IMR-90 (cell line): ENCODE measurements at regions not wholly inside any gene's neighbourhood (a gene's known extent, or its start where the extent isn't known, plus 50 kb on each side); places are given as distances from the start of the nearest gene placed in this dataset.

Experiments
- ATAC-seq: fragments of 200-7000 bp; cut with Tn5 transposase; 2 replicates; pipeline ENCODE4 v1.9.1; 2020; ENCODE audit warnings: low read depth, mild to moderate bottlenecking, moderate library complexity
- BruUV-seq: library from RNA; stranded (reverse); fragments of 400-500 nt; replicated peaks from 2 replicates; lab custom pipeline; 2021; lab: Mats Ljungman, UMichigan
- CTCF ChIA-PET: fragments of 300-600 bp; formaldehyde crosslinking; extraction: SDS; loops from one replicate; lab custom pipeline; 2021; ENCODE audit warnings: antibody characterized with exemption; lab: Yijun Ruan, JAX
- POLR2A ChIA-PET: fragments of 300-600 bp; sonication (Branson Sonifier 250); formaldehyde crosslinking; loops from one replicate; lab custom pipeline; 2022; ENCODE audit warnings: antibody characterized with exemption; ENCODE audit not compliant: unreplicated experiment; lab: Charles Lee
- DNase-seq: peaks from one replicate; pipeline ENCODE4 v3.0.0; 2013
- H2AFZ ChIP-seq: replicated peaks from 2 replicates; pipeline ENCODE3; 2013; ENCODE audit warnings: low read length, mild to moderate bottlenecking; ENCODE audit not compliant: poor library complexity
- H2AK5ac ChIP-seq: 2 replicates; pipeline ENCODE4 v1.6.1; 2013; ENCODE audit warnings: low read depth, low read length, inconsistent platforms
- H2AK9ac ChIP-seq: replicated peaks from 2 replicates; pipeline ENCODE3; 2013; ENCODE audit warnings: mild to moderate bottlenecking, low read depth, low read length, moderate library complexity; ENCODE audit not compliant: poor library complexity
- H2BK120ac ChIP-seq: 2 replicates; pipeline ENCODE4 v1.6.1; 2013; ENCODE audit warnings: low read depth, low read length, inconsistent platforms
- H2BK15ac ChIP-seq: 3 replicates; pipeline ENCODE4 v1.6.1; 2013; ENCODE audit warnings: low read depth, low read length, inconsistent platforms
- H2BK20ac ChIP-seq: 2 replicates; pipeline ENCODE4 v1.6.1; 2013; ENCODE audit warnings: low read depth, mild to moderate bottlenecking, inconsistent platforms, low read length, moderate library complexity
- H2BK5ac ChIP-seq: 2 replicates; pipeline ENCODE4 v1.6.1; 2013; ENCODE audit warnings: mild to moderate bottlenecking, low read depth, low read length, inconsistent platforms; ENCODE audit not compliant: poor library complexity, severe bottlenecking
- H3K14ac ChIP-seq: replicated peaks from 2 replicates; pipeline ENCODE4 v1.6.1; 2013; ENCODE audit warnings: low read depth, low read length, inconsistent platforms
- H3K18ac ChIP-seq: 2 replicates; pipeline ENCODE4 v1.6.1; 2013; ENCODE audit warnings: low read depth, low read length, control low read depth
- H3K23ac ChIP-seq: 2 replicates; pipeline ENCODE4 v1.6.1; 2013; ENCODE audit warnings: low read depth, low read length, inconsistent platforms
- H3K27ac ChIP-seq: 2 replicates; pipeline ENCODE4 v1.5.1; 2013; ENCODE audit warnings: mild to moderate bottlenecking, control low read depth, low read length; ENCODE audit not compliant: insufficient read depth
- H3K27me3 ChIP-seq: 2 replicates; pipeline ENCODE4 v1.6.1; 2013; ENCODE audit warnings: low read length; ENCODE audit not compliant: control insufficient read depth, insufficient read depth
- H3K36me3 ChIP-seq: 2 replicates; pipeline ENCODE4 v1.6.1; 2013; ENCODE audit warnings: low read length, mixed read lengths; ENCODE audit not compliant: control insufficient read depth, insufficient read depth
- H3K4ac ChIP-seq: 2 replicates; pipeline ENCODE4 v1.6.1; 2013; ENCODE audit warnings: low read depth, low read length, inconsistent platforms
- H3K4me1 ChIP-seq: 2 replicates; pipeline ENCODE4 v1.6.1; 2013; ENCODE audit warnings: low read length, mixed read lengths; ENCODE audit not compliant: control insufficient read depth, insufficient read depth
- H3K4me2 ChIP-seq: 2 replicates; pipeline ENCODE4 v1.6.1; 2013; ENCODE audit warnings: low read depth, mild to moderate bottlenecking, control low read depth, low read length, moderate library complexity
- H3K4me3 ChIP-seq: 2 replicates; pipeline ENCODE4 v1.5.1; 2013; ENCODE audit warnings: low read depth, mild to moderate bottlenecking, control low read depth, low read length, moderate library complexity; ENCODE audit not compliant: insufficient read depth
- H3K56ac ChIP-seq: 2 replicates; pipeline ENCODE4 v1.6.1; 2013; ENCODE audit warnings: low read length, inconsistent platforms; ENCODE audit not compliant: insufficient read depth; ENCODE audit errors: extremely low read depth
- H3K79me1 ChIP-seq, 2 experiments: 2 replicates each; pipeline ENCODE4 v1.6.1; 2013; ENCODE audit warnings: low read length in 2 of 2, inconsistent platforms in 1 of 2, low read depth in 1 of 2
- H3K9ac ChIP-seq: 2 replicates; pipeline ENCODE4 v1.6.1; 2013; ENCODE audit warnings: low read depth, low read length, control low read depth
- H3K9me1 ChIP-seq: 2 replicates; pipeline ENCODE4 v1.6.1; 2013; ENCODE audit warnings: low read length, inconsistent platforms; ENCODE audit not compliant: insufficient read depth
- H3K9me3 ChIP-seq: 2 replicates; pipeline ENCODE4 v1.6.1; 2013; ENCODE audit warnings: low read length; ENCODE audit not compliant: control insufficient read depth, insufficient read depth
- H4K20me1 ChIP-seq: 2 replicates; pipeline ENCODE4 v1.6.1; 2013; ENCODE audit warnings: low read length, inconsistent platforms; ENCODE audit not compliant: insufficient read depth
- H4K5ac ChIP-seq: 2 replicates; pipeline ENCODE4 v1.6.1; 2013; ENCODE audit warnings: mild to moderate bottlenecking, low read depth, low read length, control low read depth
- H4K8ac ChIP-seq, 2 experiments: 2 replicates each; pipeline ENCODE4 v1.6.1; 2013; ENCODE audit warnings: low read depth in 2 of 2, low read length in 2 of 2, control low read depth in 1 of 2, inconsistent platforms in 1 of 2
- H4K91ac ChIP-seq: 2 replicates; pipeline ENCODE4 v1.6.1; 2013; ENCODE audit warnings: low read depth, low read length, inconsistent platforms; ENCODE audit not compliant: insufficient read depth
- BHLHE40 ChIP-seq: fragments of 150-350 bp; IDR thresholded peaks from 2 replicates; pipeline ENCODE4 v1.6.1; 2016; ENCODE audit warnings: mild to moderate bottlenecking, low read depth, low read length
- CEBPB ChIP-seq: IDR thresholded peaks from 2 replicates; pipeline ENCODE4 v1.6.1; 2012; ENCODE audit warnings: low read depth, low read length, improper control_type of control experiment
- CHD1 ChIP-seq: IDR thresholded peaks from 2 replicates; pipeline ENCODE4 v1.6.1; 2012; ENCODE audit warnings: low read depth, low read length, improper control_type of control experiment
- FOS ChIP-seq: fragments of 150-350 bp; IDR thresholded peaks from 2 replicates; pipeline ENCODE4 v1.6.1; 2016; ENCODE audit warnings: low read depth, low read length
- MAFK ChIP-seq: IDR thresholded peaks from 2 replicates; pipeline ENCODE4 v1.6.1; 2012; ENCODE audit warnings: low read depth, low read length, improper control_type of control experiment
- MAZ ChIP-seq: IDR thresholded peaks from 2 replicates; pipeline ENCODE4 v1.6.1; 2012; ENCODE audit warnings: low read depth, mild to moderate bottlenecking, low read length, improper control_type of control experiment, moderate library complexity, borderline replicate concordance
- MXI1 ChIP-seq: IDR thresholded peaks from 2 replicates; pipeline ENCODE4 v1.6.1; 2012; ENCODE audit warnings: low read depth, mild to moderate bottlenecking, low read length, moderate library complexity, borderline replicate concordance
- NFE2L2 ChIP-seq: fragments of 150-350 bp; IDR thresholded peaks from 2 replicates; pipeline ENCODE4 v1.6.1; 2016; ENCODE audit warnings: low read depth, mild to moderate bottlenecking, low read length
- POLR2A ChIP-seq: IDR thresholded peaks from 2 replicates; pipeline ENCODE4 v1.6.1; 2012; ENCODE audit warnings: mild to moderate bottlenecking, low read depth, low read length
- RAD21 ChIP-seq: IDR thresholded peaks from 2 replicates; pipeline ENCODE4 v1.6.1; 2012; ENCODE audit warnings: low read length, improper control_type of control experiment
- RCOR1 ChIP-seq: IDR thresholded peaks from 2 replicates; pipeline ENCODE4 v1.6.1; 2012; ENCODE audit warnings: mild to moderate bottlenecking, low read length, improper control_type of control experiment; ENCODE audit not compliant: insufficient replicate concordance
- SMC3 ChIP-seq: fragments of 150-350 bp; IDR thresholded peaks from 2 replicates; pipeline ENCODE4 v1.6.1; 2016; ENCODE audit warnings: low read depth, mild to moderate bottlenecking, antibody characterized with exemption, low read length, moderate library complexity
- WGBS, 2 experiments: methylation state at CpG; one replicate each; pipeline versions ENCODE4 v1.1.5 to v1.1.7; 2013; ENCODE audit warnings: missing lambda C conversion rate in 2 of 2; ENCODE audit not compliant: insufficient read length in 1 of 2; ENCODE audit errors: extremely low coverage in 2 of 2; 5-methylcytosine and 5-hydroxymethylcytosine counted together
- dilution Hi-C: fragments of 300-500 bp; cut with HindIII; formaldehyde crosslinking; loops from one replicate; pipeline ENCODE4 v1.14.3; 2018; ENCODE audit warnings: low sequenced_read_pairs; ENCODE audit not compliant: unreplicated experiment
- in situ Hi-C: fragments of 300-500 bp; cut with MboI; formaldehyde crosslinking; loops from 3 replicates; pipeline ENCODE4 v1.14.3; 2019; ENCODE audit warnings: low sequenced_read_pairs, inconsistent platforms, mixed read lengths
- intact Hi-C: fragments of 100-400 bp; cut with micrococcal nuclease; formaldehyde crosslinking; loops from 2 replicates; pipeline ENCODE4 v1.10.0; 2022
- TF ChIP-seq, protein P1 (sequence below): fragments of 150-350 bp; IDR thresholded peaks from 2 replicates; pipeline ENCODE4 v1.6.1; 2016; ENCODE audit warnings: low read depth, mild to moderate bottlenecking, low read length, moderate library complexity, borderline replicate concordance
- TF ChIP-seq, protein P2 (sequence below): conservative IDR thresholded peaks from 2 replicates; pipeline ENCODE4 v1.5.1; 2012; ENCODE audit warnings: mild to moderate bottlenecking, low read depth, low read length, improper control_type of control experiment
- TF ChIP-seq, protein P3 (sequence below): fragments of 150-350 bp; IDR thresholded peaks from 2 replicates; pipeline ENCODE4 v1.6.1; 2017; ENCODE audit warnings: mild to moderate bottlenecking, antibody characterized with exemption, low read length, low read depth

DNA sequence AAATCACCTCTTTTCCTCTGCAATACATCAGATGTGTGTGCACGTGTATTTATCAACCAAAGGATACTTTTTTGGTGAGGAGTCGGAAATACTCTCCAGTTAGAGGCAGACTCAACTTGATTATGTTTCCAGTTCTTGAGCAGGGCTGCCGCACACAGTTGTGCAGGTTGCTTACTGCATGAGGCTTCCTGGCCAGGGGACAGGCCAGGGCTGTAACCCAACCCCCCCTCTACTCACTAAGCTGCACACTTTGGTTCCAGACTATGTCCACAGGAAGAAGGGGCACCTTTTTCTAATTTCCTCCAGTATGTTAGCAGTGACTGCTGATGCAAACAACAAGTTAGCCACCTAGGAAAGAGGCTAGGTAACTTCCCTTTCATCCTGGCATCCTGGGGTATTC lies 476.9 kb upstream of the TBL1XR1 start (continued):
- TF ChIP-seq MAFK = no peak
- TF ChIP-seq FOS = no peak
- no peak for TF ChIP-seq POLR2A

DNA sequence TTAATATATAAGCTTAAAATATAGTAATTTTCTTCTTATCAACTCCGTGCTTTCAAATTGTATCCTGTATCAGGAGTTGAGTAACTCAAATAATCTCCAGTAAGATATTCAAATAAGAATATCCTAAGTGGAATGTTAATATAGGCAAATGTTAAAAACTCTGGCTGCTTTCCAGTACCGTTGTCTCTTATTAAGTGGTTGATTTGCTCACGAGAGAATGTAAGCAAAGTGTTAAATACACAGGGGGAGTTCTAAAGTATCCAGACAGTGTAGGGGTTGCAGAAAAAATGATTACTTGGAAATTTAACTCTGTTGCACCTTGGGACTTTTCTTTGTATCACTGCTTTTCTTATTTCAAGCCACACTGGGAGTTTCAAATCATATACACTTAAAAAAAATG lies 478.9 kb upstream of the TBL1XR1 start:
- H3K79me1 ChIP-seq = no peaks in the 10 kb centered on the region
- WGBS, 2 experiments = no CpG with 5 or more reads among the region's 3 CpGs
- H2BK15ac ChIP-seq = no peak overlapping the region
- no peak overlapping the region for H3K27ac ChIP-seq
- H3K4me3 ChIP-seq = no peak overlapping the region
- H3K18ac ChIP-seq = 0 out of 2 replicates have a peak overlapping the region, but pooled peaks have one; percentile 20
- H3K9ac ChIP-seq = no peak overlapping the region
- intact Hi-C loops = no loop called here
- DNase-seq (no peak), ATAC-seq (no peak)
- POLR2A ChIA-PET = no interaction called here
- H2BK20ac ChIP-seq = no peak overlapping the region
- H4K8ac ChIP-seq = no peak overlapping the region
- no TSS peak for BruUV-seq
- no peak overlapping the region for H2BK5ac ChIP-seq
- H4K20me1 ChIP-seq = no peaks in the 10 kb centered on the region
- no peak overlapping the region for H4K91ac ChIP-seq
- no peaks in the 10 kb centered on the region for H3K36me3 ChIP-seq
- peaks cover 4% of the 10 kb centered on the region; the same call in 1 of the 2 replicates for H3K9me1 ChIP-seq
- no peak overlapping the region for H3K4ac ChIP-seq
- no peak overlapping the region for H2AK9ac ChIP-seq
- no peak overlapping the region for H2BK120ac ChIP-seq
- no peak overlapping the region for H3K23ac ChIP-seq
- CTCF ChIA-PET = no interaction called here
- H3K4me1 ChIP-seq = peaks cover 18% of the 10 kb centered on the region
- dilution Hi-C loops = no loop called here
- in situ Hi-C loops = no loop called here
- no peak overlapping the region for H2AFZ ChIP-seq
- no peak overlapping the region for H3K4me2 ChIP-seq
- no peak overlapping the region for H3K56ac ChIP-seq
- no peaks in the 10 kb centered on the region for H3K27me3 ChIP-seq
- H2AK5ac ChIP-seq = no peak overlapping the region
- H4K5ac ChIP-seq = no peak overlapping the region
- H3K9me3 ChIP-seq = no peaks in the 10 kb centered on the region
- H3K14ac ChIP-seq = no peak overlapping the region
- TF ChIP-seq, protein P1, sequence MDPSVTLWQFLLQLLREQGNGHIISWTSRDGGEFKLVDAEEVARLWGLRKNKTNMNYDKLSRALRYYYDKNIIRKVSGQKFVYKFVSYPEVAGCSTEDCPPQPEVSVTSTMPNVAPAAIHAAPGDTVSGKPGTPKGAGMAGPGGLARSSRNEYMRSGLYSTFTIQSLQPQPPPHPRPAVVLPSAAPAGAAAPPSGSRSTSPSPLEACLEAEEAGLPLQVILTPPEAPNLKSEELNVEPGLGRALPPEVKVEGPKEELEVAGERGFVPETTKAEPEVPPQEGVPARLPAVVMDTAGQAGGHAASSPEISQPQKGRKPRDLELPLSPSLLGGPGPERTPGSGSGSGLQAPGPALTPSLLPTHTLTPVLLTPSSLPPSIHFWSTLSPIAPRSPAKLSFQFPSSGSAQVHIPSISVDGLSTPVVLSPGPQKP = no peak
- TF ChIP-seq RAD21 (no peak), MAFK (no peak), SMC3 (no peak), FOS (no peak), CHD1 (no peak), MXI1 (no peak), MAZ (no peak), CEBPB (no peak), RCOR1 (no peak), POLR2A (no peak), BHLHE40 (no peak), NFE2L2 (no peak)
- TF ChIP-seq, protein P2, sequence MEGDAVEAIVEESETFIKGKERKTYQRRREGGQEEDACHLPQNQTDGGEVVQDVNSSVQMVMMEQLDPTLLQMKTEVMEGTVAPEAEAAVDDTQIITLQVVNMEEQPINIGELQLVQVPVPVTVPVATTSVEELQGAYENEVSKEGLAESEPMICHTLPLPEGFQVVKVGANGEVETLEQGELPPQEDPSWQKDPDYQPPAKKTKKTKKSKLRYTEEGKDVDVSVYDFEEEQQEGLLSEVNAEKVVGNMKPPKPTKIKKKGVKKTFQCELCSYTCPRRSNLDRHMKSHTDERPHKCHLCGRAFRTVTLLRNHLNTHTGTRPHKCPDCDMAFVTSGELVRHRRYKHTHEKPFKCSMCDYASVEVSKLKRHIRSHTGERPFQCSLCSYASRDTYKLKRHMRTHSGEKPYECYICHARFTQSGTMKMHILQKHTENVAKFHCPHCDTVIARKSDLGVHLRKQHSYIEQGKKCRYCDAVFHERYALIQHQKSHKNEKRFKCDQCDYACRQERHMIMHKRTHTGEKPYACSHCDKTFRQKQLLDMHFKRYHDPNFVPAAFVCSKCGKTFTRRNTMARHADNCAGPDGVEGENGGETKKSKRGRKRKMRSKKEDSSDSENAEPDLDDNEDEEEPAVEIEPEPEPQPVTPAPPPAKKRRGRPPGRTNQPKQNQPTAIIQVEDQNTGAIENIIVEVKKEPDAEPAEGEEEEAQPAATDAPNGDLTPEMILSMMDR = no peak
- TF ChIP-seq, protein P3, sequence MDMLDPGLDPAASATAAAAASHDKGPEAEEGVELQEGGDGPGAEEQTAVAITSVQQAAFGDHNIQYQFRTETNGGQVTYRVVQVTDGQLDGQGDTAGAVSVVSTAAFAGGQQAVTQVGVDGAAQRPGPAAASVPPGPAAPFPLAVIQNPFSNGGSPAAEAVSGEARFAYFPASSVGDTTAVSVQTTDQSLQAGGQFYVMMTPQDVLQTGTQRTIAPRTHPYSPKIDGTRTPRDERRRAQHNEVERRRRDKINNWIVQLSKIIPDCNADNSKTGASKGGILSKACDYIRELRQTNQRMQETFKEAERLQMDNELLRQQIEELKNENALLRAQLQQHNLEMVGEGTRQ = no peak
